ENCODE measurements at regions not wholly inside any gene's neighbourhood (a gene's known extent, or its start where the extent isn't known, plus 50 kb on each side); places are given as distances from the start of the nearest gene placed in this dataset.

DNA sequence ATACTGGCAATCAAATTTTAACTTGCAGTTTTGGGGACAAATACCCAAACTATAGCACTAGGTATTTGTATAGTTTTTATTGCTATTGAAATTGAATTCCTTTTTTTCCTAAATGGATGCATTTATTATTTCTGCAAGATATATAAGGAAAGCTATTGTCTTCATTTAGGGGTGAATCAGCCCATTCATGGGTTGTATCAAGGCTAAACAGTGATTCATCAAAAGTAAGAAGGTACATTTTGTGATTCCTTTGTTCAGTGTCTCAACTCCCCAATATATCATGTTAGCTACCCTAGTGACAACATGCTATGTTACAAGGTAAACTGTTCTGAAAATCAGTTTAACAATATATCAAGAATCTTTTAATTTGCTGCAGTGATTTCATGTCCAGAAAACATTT, 185.7 kb downstream of the PLK2 start:
- Histone ChIP-seq H3K36me3 (ENCODE audit: control insufficient read depth in 4 of 4, insufficient read depth in 3 of 4, low read depth in 1 of 4, low read length in 3 of 4) (no peaks in the 10 kb centered on the region), H3K27ac (ENCODE audit: low read depth in 1 of 2, low read length in 2 of 2) (no peak overlapping the region), H3K27me3 (ENCODE audit: control insufficient read depth in 4 of 4, insufficient read depth in 4 of 4, low read length in 3 of 4) (peaks cover 0 to 2% (median 0%) of the 10 kb centered on the region in 4 donors), H3K9ac (ENCODE audit: low read depth in 1 of 2, low read length in 2 of 2) (peak overlapping the region in 1 of 2 donors; percentile 16), H3K4me1 (ENCODE audit: control insufficient read depth in 4 of 4, insufficient read depth in 4 of 4, low read length in 3 of 4) (no peaks in the 10 kb centered on the region), H3K4me3 (ENCODE audit: low read depth in 1 of 3, low read length in 3 of 3) (no peak overlapping the region), H3K9me3 (ENCODE audit: control insufficient read depth in 4 of 4, low read length in 3 of 4) (no peaks in the 10 kb centered on the region)
- DNase-seq (ENCODE audit: low spot score): no peak
- no peak for TF ChIP-seq FOXA2 (IDR thresholded peaks at IDR 0.05)
- no peak for TF ChIP-seq YY1 (IDR thresholded peaks at IDR 0.05)
- TF ChIP-seq, protein P1, sequence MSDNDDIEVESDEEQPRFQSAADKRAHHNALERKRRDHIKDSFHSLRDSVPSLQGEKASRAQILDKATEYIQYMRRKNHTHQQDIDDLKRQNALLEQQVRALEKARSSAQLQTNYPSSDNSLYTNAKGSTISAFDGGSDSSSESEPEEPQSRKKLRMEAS (IDR thresholded peaks at IDR 0.05): no peak
- no peak for TF ChIP-seq FOXA1 (IDR thresholded peaks at IDR 0.05)
- TF ChIP-seq JUND (IDR thresholded peaks at IDR 0.05): no peak
- no peak for TF ChIP-seq TAF1 (conservative IDR thresholded peaks at IDR 0.05)
- TF ChIP-seq RAD21 (IDR thresholded peaks at IDR 0.05): no peak
- TF ChIP-seq HNF4G (IDR thresholded peaks at IDR 0.05): no peak
- TF ChIP-seq, protein P2, sequence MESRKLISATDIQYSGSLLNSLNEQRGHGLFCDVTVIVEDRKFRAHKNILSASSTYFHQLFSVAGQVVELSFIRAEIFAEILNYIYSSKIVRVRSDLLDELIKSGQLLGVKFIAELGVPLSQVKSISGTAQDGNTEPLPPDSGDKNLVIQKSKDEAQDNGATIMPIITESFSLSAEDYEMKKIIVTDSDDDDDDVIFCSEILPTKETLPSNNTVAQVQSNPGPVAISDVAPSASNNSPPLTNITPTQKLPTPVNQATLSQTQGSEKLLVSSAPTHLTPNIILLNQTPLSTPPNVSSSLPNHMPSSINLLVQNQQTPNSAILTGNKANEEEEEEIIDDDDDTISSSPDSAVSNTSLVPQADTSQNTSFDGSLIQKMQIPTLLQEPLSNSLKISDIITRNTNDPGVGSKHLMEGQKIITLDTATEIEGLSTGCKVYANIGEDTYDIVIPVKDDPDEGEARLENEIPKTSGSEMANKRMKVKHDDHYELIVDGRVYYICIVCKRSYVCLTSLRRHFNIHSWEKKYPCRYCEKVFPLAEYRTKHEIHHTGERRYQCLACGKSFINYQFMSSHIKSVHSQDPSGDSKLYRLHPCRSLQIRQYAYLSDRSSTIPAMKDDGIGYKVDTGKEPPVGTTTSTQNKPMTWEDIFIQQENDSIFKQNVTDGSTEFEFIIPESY (IDR thresholded peaks at IDR 0.05): no peak

DNA sequence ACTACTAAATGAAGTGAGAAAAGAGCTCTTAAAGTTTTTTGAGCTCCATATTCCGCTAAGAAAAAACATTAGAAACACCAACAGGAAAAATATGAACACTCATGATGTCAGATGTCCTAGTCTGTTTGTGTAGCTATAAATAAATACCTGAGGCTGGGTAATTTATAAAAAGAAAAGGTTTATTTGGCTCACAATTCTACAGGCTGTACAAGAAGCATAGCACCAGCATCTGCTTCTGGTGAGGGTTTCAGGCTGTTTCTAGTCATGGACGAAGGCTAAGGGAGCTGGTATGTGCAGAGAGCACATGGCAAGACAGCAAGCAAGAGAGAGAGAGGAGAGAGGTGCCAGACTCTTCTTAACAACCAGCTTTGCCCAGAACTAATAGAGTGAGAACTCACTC, 186.2 kb downstream of the PLK2 start:
- TF ChIP-seq, protein P3, sequence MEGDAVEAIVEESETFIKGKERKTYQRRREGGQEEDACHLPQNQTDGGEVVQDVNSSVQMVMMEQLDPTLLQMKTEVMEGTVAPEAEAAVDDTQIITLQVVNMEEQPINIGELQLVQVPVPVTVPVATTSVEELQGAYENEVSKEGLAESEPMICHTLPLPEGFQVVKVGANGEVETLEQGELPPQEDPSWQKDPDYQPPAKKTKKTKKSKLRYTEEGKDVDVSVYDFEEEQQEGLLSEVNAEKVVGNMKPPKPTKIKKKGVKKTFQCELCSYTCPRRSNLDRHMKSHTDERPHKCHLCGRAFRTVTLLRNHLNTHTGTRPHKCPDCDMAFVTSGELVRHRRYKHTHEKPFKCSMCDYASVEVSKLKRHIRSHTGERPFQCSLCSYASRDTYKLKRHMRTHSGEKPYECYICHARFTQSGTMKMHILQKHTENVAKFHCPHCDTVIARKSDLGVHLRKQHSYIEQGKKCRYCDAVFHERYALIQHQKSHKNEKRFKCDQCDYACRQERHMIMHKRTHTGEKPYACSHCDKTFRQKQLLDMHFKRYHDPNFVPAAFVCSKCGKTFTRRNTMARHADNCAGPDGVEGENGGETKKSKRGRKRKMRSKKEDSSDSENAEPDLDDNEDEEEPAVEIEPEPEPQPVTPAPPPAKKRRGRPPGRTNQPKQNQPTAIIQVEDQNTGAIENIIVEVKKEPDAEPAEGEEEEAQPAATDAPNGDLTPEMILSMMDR (IDR thresholded peaks at IDR 0.05; ENCODE audit: low read depth, low read length, missing input control): no peak
- TF ChIP-seq HNF4A (conservative IDR thresholded peaks at IDR 0.05) (no peak), FOXA1 (IDR thresholded peaks at IDR 0.05) (no peak), JUND (IDR thresholded peaks at IDR 0.05) (no peak), FOXA2 (IDR thresholded peaks at IDR 0.05) (no peak), RXRA (IDR thresholded peaks at IDR 0.05) (no peak), NR2F2 (IDR thresholded peaks at IDR 0.05) (no peak), YY1 (IDR thresholded peaks at IDR 0.05) (no peak)
- TF ChIP-seq, protein P4, sequence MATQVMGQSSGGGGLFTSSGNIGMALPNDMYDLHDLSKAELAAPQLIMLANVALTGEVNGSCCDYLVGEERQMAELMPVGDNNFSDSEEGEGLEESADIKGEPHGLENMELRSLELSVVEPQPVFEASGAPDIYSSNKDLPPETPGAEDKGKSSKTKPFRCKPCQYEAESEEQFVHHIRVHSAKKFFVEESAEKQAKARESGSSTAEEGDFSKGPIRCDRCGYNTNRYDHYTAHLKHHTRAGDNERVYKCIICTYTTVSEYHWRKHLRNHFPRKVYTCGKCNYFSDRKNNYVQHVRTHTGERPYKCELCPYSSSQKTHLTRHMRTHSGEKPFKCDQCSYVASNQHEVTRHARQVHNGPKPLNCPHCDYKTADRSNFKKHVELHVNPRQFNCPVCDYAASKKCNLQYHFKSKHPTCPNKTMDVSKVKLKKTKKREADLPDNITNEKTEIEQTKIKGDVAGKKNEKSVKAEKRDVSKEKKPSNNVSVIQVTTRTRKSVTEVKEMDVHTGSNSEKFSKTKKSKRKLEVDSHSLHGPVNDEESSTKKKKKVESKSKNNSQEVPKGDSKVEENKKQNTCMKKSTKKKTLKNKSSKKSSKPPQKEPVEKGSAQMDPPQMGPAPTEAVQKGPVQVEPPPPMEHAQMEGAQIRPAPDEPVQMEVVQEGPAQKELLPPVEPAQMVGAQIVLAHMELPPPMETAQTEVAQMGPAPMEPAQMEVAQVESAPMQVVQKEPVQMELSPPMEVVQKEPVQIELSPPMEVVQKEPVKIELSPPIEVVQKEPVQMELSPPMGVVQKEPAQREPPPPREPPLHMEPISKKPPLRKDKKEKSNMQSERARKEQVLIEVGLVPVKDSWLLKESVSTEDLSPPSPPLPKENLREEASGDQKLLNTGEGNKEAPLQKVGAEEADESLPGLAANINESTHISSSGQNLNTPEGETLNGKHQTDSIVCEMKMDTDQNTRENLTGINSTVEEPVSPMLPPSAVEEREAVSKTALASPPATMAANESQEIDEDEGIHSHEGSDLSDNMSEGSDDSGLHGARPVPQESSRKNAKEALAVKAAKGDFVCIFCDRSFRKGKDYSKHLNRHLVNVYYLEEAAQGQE (IDR thresholded peaks at IDR 0.05): no peak
- TF ChIP-seq, protein P1 (IDR thresholded peaks at IDR 0.05): no peak
- H3K27me3 ChIP-seq (ENCODE audit: control insufficient read depth in 4 of 4, insufficient read depth in 4 of 4, low read length in 3 of 4): peaks cover 0 to 2% (median 0%) of the 10 kb centered on the region in 4 donors
- no peaks in the 10 kb centered on the region for H3K4me1 ChIP-seq (ENCODE audit: control insufficient read depth in 4 of 4, insufficient read depth in 4 of 4, low read length in 3 of 4)
- no peak overlapping the region for H3K4me3 ChIP-seq (ENCODE audit: low read depth in 1 of 3, low read length in 3 of 3)
- H3K9me3 ChIP-seq (ENCODE audit: control insufficient read depth in 4 of 4, low read length in 3 of 4): no peaks in the 10 kb centered on the region
- H3K9ac ChIP-seq (ENCODE audit: low read depth in 1 of 2, low read length in 2 of 2): no peak overlapping the region
- 63% methylated on average over 2 of the region's 2 CpGs for WGBS
- H3K27ac ChIP-seq (ENCODE audit: low read depth in 1 of 2, low read length in 2 of 2): no peak overlapping the region
- DNase-seq (ENCODE audit: low spot score): no peak
- no peaks in the 10 kb centered on the region for H3K36me3 ChIP-seq (ENCODE audit: control insufficient read depth in 4 of 4, insufficient read depth in 3 of 4, low read depth in 1 of 4, low read length in 3 of 4)

All from liver (tissue), 8 donors.